ENCODE measurements at regions not wholly inside any gene's neighbourhood (a gene's known extent, or its start where the extent isn't known, plus 50 kb on each side); places are given as distances from the start of the nearest gene placed in this dataset.
"Not testable (repeated sequence)": the region's sequence is repeated elsewhere in the genome, so short reads cannot be mapped to it uniquely, and the experiment has no call there.

DNA sequence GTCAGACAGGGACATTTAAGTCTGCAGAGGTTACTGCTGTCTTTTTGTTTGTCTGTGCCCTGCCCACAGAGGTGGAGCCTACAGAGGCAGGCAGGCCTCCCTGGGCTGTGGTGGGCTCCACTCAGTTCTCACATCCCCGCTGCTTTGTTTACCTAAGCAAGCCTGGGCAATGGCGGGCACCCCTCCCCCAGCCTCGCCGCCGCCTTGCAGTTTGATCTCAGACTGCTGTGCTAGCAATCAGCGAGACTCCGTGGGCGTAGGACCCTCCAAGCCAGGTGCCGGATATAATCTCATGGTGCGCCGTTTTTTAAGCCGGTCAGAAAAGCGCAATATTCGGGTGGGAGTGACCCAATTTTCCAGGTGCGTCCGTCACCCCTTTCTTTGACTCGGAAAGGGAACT lies 264.3 kb upstream of the KYNU start:
- TF ChIP-seq CTCF, POLR2AphosphoS5, POLR2A (IDR thresholded peaks at IDR 0.05): not testable (repeated sequence)
